ENCODE measurements at regions not wholly inside any gene's neighbourhood (a gene's known extent, or its start where the extent isn't known, plus 50 kb on each side); places are given as distances from the start of the nearest gene placed in this dataset.

DNA sequence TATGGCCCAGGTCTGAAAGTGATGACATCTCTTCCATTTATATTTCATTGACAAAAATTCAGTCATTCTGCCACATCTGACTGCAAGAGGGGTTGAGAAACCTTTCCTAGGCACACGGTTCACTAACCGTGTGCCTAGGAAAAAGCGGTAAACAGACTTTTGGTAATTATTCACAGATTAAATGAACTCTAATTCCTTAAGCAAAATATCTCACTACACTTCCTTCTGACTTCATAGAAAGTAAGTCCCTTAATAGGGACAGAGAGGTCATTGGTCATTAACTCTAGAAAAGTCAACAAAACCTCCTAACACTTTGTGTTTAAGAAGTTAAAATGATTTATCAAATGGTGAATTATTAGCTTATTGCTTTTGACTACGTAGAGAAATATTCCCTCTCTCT lies 205.1 kb downstream of the PDHA2 start:
- intact Hi-C loops (cut with micrococcal nuclease; ENCODE audit: unreplicated experiment): no loop called here
- Mint-ChIP-seq H3K27me3 (ENCODE audit: unreplicated experiment) (no peaks in the 10 kb centered on the region), H3K4me1 (ENCODE audit: low read depth, unreplicated experiment) (no peaks in the 10 kb centered on the region), H3K4me3 (ENCODE audit: low read depth, unreplicated experiment) (no peak overlapping the region), H3K27ac (ENCODE audit: unreplicated experiment) (no peak overlapping the region), H3K9me3 (ENCODE audit: low read depth, unreplicated experiment) (no peaks in the 10 kb centered on the region), H3K36me3 (ENCODE audit: insufficient read depth, unreplicated experiment) (no peaks in the 10 kb centered on the region)
- CTCF ChIA-PET: interaction anchor here (1.1 kb wide), 1 partner anchor 19 kb away, joined by 3 read pairs; no protein-coding TSS in a partner anchor
- no peak for DNase-seq
- TF ChIP-seq, protein P1, sequence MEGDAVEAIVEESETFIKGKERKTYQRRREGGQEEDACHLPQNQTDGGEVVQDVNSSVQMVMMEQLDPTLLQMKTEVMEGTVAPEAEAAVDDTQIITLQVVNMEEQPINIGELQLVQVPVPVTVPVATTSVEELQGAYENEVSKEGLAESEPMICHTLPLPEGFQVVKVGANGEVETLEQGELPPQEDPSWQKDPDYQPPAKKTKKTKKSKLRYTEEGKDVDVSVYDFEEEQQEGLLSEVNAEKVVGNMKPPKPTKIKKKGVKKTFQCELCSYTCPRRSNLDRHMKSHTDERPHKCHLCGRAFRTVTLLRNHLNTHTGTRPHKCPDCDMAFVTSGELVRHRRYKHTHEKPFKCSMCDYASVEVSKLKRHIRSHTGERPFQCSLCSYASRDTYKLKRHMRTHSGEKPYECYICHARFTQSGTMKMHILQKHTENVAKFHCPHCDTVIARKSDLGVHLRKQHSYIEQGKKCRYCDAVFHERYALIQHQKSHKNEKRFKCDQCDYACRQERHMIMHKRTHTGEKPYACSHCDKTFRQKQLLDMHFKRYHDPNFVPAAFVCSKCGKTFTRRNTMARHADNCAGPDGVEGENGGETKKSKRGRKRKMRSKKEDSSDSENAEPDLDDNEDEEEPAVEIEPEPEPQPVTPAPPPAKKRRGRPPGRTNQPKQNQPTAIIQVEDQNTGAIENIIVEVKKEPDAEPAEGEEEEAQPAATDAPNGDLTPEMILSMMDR (IDR thresholded peaks at IDR 0.05; ENCODE audit: unreplicated experiment): no peak
- no TSS peak for BruUV-seq (replicated peaks)

DNA sequence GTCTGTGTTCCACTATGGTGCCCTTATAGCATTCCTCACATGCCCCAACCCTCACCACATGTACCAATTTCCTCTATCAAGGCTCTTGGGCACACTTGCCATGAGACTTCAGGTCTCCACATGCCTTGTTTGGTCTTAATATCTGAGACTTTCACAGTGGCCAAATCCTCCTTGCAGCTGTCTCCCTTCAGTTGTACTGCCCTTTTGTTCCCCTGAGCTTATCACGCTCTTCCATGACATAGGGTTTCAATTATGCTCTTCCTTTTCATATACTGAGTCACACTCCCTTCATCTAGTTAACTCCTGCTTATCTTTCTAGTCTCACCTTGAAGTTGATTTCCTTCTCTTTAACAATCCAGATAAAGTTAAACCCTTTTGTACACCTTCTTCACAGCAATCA lies 212.9 kb downstream of the PDHA2 start:
- Mint-ChIP-seq H3K4me3 (ENCODE audit: low read depth, unreplicated experiment) (no peak overlapping the region), H3K9me3 (ENCODE audit: low read depth, unreplicated experiment) (no peaks in the 10 kb centered on the region), H3K4me1 (ENCODE audit: low read depth, unreplicated experiment) (peaks cover 8% of the 10 kb centered on the region), H3K27ac (ENCODE audit: unreplicated experiment) (no peak overlapping the region), H3K36me3 (ENCODE audit: insufficient read depth, unreplicated experiment) (no peaks in the 10 kb centered on the region), H3K27me3 (ENCODE audit: unreplicated experiment) (no peaks in the 10 kb centered on the region)
- BruUV-seq (replicated peaks): no TSS peak
- CTCF ChIA-PET: no interaction called here
- intact Hi-C loops (cut with micrococcal nuclease; ENCODE audit: unreplicated experiment): no loop called here
- DNase-seq: no peak
- TF ChIP-seq, protein P1 (IDR thresholded peaks at IDR 0.05; ENCODE audit: unreplicated experiment): no peak

DNA sequence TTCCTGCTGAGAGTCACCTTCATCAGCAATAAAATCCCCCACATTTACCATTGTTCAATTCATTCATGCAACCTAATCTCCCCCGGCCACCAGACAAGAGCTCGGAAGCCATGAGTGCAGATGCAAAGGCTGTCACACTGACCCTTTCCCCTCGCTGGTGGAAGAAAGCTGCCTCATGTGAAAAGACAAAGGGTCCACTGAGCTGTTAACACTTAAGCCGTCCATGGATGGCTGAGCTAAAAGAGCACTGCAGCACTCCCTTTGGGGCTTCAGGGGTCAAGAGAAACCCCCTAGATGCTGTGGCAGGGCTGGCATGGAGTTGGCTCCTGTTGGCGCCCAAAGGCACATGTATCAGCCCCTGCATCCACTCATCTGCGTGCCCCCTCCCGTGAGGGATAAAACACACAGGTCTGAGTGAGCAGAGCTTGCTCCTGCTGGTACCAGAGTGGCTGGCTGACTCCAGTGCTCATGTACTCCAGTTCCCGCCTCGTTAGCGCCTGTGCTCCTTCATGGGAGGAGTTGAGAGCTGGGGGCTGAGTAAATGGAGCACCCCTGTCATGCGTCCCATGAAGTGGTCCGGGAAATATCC lies 216.5 kb downstream of the PDHA2 start:
- Mint-ChIP-seq H3K27ac (ENCODE audit: unreplicated experiment) (no peak overlapping the region), H3K4me1 (ENCODE audit: low read depth, unreplicated experiment) (peaks cover 8% of the 10 kb centered on the region), H3K9me3 (ENCODE audit: low read depth, unreplicated experiment) (no peaks in the 10 kb centered on the region), H3K36me3 (ENCODE audit: insufficient read depth, unreplicated experiment) (no peaks in the 10 kb centered on the region), H3K27me3 (ENCODE audit: unreplicated experiment) (no peaks in the 10 kb centered on the region), H3K4me3 (ENCODE audit: low read depth, unreplicated experiment) (no peak overlapping the region)
- intact Hi-C loops (cut with micrococcal nuclease; ENCODE audit: unreplicated experiment): no loop called here
- DNase-seq: no peak
- TF ChIP-seq, protein P1 (IDR thresholded peaks at IDR 0.05; ENCODE audit: unreplicated experiment): no peak
- BruUV-seq (replicated peaks): no TSS peak
- CTCF ChIA-PET: no interaction called here

DNA sequence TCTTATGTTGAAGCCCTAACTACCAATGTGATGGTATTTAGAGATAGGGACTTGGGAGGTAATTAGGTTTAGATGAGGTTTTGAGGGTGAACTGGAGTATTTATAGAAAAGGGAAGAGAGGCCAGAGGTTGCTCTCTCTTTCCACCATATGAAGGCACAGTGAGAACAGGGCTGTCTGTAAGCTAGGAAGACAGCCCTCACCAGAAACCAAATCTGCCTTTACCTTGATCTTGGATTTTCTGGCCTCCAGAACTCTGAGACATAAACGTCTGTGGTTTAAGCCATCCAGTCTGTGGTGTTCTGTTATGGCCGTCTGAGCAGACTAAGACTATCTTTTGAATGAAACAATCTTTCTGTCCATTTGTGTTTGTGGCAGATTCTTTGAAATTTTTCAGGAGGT lies 223.7 kb downstream of the PDHA2 start:
- TF ChIP-seq, protein P1 (IDR thresholded peaks at IDR 0.05; ENCODE audit: unreplicated experiment): no peak
- Mint-ChIP-seq H3K36me3 (ENCODE audit: insufficient read depth, unreplicated experiment) (no peaks in the 10 kb centered on the region), H3K27ac (ENCODE audit: unreplicated experiment) (no peak overlapping the region), H3K9me3 (ENCODE audit: low read depth, unreplicated experiment) (peaks cover 7% of the 10 kb centered on the region), H3K4me3 (ENCODE audit: low read depth, unreplicated experiment) (no peak overlapping the region), H3K4me1 (ENCODE audit: low read depth, unreplicated experiment) (no peaks in the 10 kb centered on the region), H3K27me3 (ENCODE audit: unreplicated experiment) (no peaks in the 10 kb centered on the region)
- CTCF ChIA-PET: no interaction called here
- no peak for DNase-seq
- intact Hi-C loops (cut with micrococcal nuclease; ENCODE audit: unreplicated experiment): no loop called here
- BruUV-seq (replicated peaks): no TSS peak
